A673 (cell line): ENCODE measurements at regions not wholly inside any gene's neighbourhood (a gene's known extent, or its start where the extent isn't known, plus 50 kb on each side); places are given as distances from the start of the nearest gene placed in this dataset.
"Not testable (repeated sequence)": the region's sequence is repeated elsewhere in the genome, so short reads cannot be mapped to it uniquely, and the experiment has no call there.

Experiments used
- BruUV-seq: library from RNA; stranded (reverse); fragments of 400-500 nt; replicated peaks from 2 replicates; lab custom pipeline; 2021; lab: Mats Ljungman, UMichigan
- CTCF ChIA-PET: fragments of 300-600 bp; sonication (Branson Sonifier 250); formaldehyde crosslinking; loops from one replicate; lab custom pipeline; 2022; ENCODE audit warnings: antibody characterized with exemption; lab: Charles Lee
- POLR2A ChIA-PET: fragments of 300-600 bp; sonication (Branson Sonifier 250); formaldehyde crosslinking; loops from one replicate; lab custom pipeline; 2022; ENCODE audit warnings: antibody characterized with exemption; ENCODE audit not compliant: low non-redundant PET; lab: Charles Lee
- DNase-seq: peaks from one replicate; pipeline ENCODE4 v3.0.0-alpha.2; 2015; ENCODE audit warnings: low spot score
- H3K27ac ChIP-seq: fragments of 200-600 bp; sonication (generic); 2 replicates; pipeline ENCODE4 v1.5.1; 2016; ENCODE audit warnings: mixed run types, low read depth, mild to moderate bottlenecking, mixed read lengths, antibody characterized with exemption, low read length; ENCODE audit not compliant: poor library complexity, severe bottlenecking
- H3K27me3 ChIP-seq: fragments of 200-600 bp; sonication (generic); replicated peaks from 2 replicates; pipeline ENCODE4 v1.6.1; 2017; ENCODE audit warnings: mixed run types, low read depth, mild to moderate bottlenecking, mixed read lengths, antibody characterized with exemption, low read length; ENCODE audit not compliant: insufficient read depth, poor library complexity
- H3K36me3 ChIP-seq: fragments of 200-600 bp; sonication (generic); 2 replicates; pipeline ENCODE4 v1.6.1; 2016; ENCODE audit warnings: mixed run types, mild to moderate bottlenecking, mixed read lengths, antibody characterized with exemption, low read length; ENCODE audit not compliant: insufficient read depth, poor library complexity, severe bottlenecking
- H3K4me1 ChIP-seq: fragments of 200-600 bp; sonication (generic); 2 replicates; pipeline ENCODE4 v1.6.1; 2017; ENCODE audit warnings: mixed run types, mild to moderate bottlenecking, mixed read lengths, antibody characterized with exemption, low read length; ENCODE audit not compliant: insufficient read depth, poor library complexity, severe bottlenecking
- H3K4me3 ChIP-seq: fragments of 200-600 bp; sonication (generic); 2 replicates; pipeline ENCODE4 v1.5.1; 2016; ENCODE audit warnings: low read depth, mixed run types, mild to moderate bottlenecking, mixed read lengths, low read length; ENCODE audit not compliant: poor library complexity, severe bottlenecking
- H3K9me3 ChIP-seq: fragments of 200-600 bp; sonication (generic); 2 replicates; pipeline ENCODE4 v1.6.1; 2016; ENCODE audit warnings: mixed run types, low read depth, mild to moderate bottlenecking, mixed read lengths, antibody characterized with exemption, low read length; ENCODE audit not compliant: poor library complexity, severe bottlenecking
- EZH2 ChIP-seq: fragments of 200-600 bp; sonication (generic); IDR thresholded peaks from 2 replicates; pipeline ENCODE4 v1.6.1; 2017; ENCODE audit warnings: borderline replicate concordance, low read depth, mild to moderate bottlenecking, mixed read lengths, antibody characterized with exemption, low read length; ENCODE audit not compliant: poor library complexity, severe bottlenecking
- intact Hi-C: fragments of 100-400 bp; cut with micrococcal nuclease; formaldehyde crosslinking; loops from one replicate; pipeline ENCODE4 v1.10.0; 2022; ENCODE audit not compliant: unreplicated experiment
- TF ChIP-seq, protein P1 (sequence below): fragments of 300-800, 200-600 bp; sonication (generic); conservative IDR thresholded peaks from 2 replicates; pipeline ENCODE4 v1.5.1; 2017; ENCODE audit warnings: low read depth, mild to moderate bottlenecking, antibody characterized with exemption, low read length, moderate library complexity, mixed read lengths

DNA sequence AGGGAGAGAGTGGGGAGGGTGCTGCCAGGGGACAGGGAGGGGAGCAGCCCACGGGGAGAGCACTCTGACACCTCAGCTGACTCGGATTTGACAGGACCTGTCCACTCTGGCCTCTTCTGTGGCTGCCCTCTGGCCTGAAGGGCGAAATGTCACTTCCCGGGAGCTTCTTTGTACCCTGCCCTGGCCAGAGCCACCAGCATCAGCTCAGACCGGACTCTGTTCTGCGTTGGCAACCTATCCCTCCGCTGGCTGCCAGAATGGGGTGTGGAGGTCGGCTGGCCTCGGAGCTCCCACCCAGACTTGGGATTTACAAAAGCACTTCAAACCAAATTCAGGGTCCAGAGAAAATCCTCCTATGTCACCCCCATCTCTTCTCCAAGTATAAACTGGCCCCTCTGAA is 336.7 kb upstream of the FRG2C start:
- CTCF ChIA-PET = no interaction called here
- DNase-seq = no peak
- POLR2A ChIA-PET = no interaction called here
- TF ChIP-seq, protein P1, sequence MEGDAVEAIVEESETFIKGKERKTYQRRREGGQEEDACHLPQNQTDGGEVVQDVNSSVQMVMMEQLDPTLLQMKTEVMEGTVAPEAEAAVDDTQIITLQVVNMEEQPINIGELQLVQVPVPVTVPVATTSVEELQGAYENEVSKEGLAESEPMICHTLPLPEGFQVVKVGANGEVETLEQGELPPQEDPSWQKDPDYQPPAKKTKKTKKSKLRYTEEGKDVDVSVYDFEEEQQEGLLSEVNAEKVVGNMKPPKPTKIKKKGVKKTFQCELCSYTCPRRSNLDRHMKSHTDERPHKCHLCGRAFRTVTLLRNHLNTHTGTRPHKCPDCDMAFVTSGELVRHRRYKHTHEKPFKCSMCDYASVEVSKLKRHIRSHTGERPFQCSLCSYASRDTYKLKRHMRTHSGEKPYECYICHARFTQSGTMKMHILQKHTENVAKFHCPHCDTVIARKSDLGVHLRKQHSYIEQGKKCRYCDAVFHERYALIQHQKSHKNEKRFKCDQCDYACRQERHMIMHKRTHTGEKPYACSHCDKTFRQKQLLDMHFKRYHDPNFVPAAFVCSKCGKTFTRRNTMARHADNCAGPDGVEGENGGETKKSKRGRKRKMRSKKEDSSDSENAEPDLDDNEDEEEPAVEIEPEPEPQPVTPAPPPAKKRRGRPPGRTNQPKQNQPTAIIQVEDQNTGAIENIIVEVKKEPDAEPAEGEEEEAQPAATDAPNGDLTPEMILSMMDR = no peak
- TF ChIP-seq EZH2 = no peak
- Histone ChIP-seq H3K9me3 (no peaks in the 10 kb centered on the region), H3K36me3 (no peaks in the 10 kb centered on the region), H3K27me3 (no peaks in the 10 kb centered on the region), H3K4me1 (no peaks in the 10 kb centered on the region), H3K27ac (no peak overlapping the region), H3K4me3 (no peak overlapping the region)
- no TSS peak for BruUV-seq
- intact Hi-C loops = no loop called here

- no peak overlapping the region for H3K27ac ChIP-seq
- POLR2A ChIA-PET = no interaction called here
- H3K9me3 ChIP-seq = no peaks in the 10 kb centered on the region
- CTCF ChIA-PET = no interaction called here
- H3K4me1 ChIP-seq = no peaks in the 10 kb centered on the region
- no TSS peak for BruUV-seq
- H3K4me3 ChIP-seq = no peak overlapping the region
- H3K36me3 ChIP-seq = no peaks in the 10 kb centered on the region
- intact Hi-C loops = no loop called here
- no peaks in the 10 kb centered on the region for H3K27me3 ChIP-seq
- DNase-seq = no peak
- no peak for TF ChIP-seq EZH2
- TF ChIP-seq, protein P1 = no peak
Observed at GRCh38 chr3:75329476-75330097, 334.5 kb upstream of the FRG2C start.

- H3K9me3 ChIP-seq, H3K36me3 ChIP-seq, POLR2A ChIA-PET, H3K27ac ChIP-seq, BruUV-seq, H3K4me1 ChIP-seq, H3K4me3 ChIP-seq, DNase-seq, CTCF ChIA-PET, H3K27me3 ChIP-seq, intact Hi-C loops: not testable (repeated sequence)
Observed at GRCh38 chr3:75330446-75330845, 333.7 kb upstream of the FRG2C start.

DNA sequence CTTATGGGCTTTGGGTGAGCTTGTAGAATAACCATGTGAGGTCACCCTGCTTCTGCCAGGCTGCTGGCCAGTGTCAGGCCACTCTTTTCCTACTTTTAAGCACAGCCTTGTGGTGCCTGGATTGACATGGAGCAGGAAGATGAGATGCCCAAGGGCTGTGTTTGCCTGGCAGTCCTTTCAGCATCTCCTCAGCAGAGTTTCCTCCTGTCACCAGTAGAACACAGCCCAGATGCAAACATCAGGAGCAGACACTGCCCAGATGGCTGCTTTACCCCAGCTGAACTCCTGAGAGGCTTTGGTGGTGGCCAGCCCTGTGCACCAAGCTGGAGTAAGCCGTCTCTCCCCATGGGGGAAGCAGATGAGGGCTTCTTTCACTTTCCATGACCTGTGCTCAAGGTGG is 332.0 kb upstream of the FRG2C start:
- H3K4me1 ChIP-seq, intact Hi-C loops, DNase-seq, H3K9me3 ChIP-seq, H3K4me3 ChIP-seq, POLR2A ChIA-PET, BruUV-seq, H3K27ac ChIP-seq, H3K36me3 ChIP-seq, H3K27me3 ChIP-seq, CTCF ChIA-PET: not testable (repeated sequence)
